SK-N-MC (cell line): ENCODE measurements at regions not wholly inside any gene's neighbourhood (a gene's known extent, or its start where the extent isn't known, plus 50 kb on each side); places are given as distances from the start of the nearest gene placed in this dataset.

Experiments
- EZH2 ChIP-seq: fragments of 200-600 bp; sonication (generic); IDR thresholded peaks from one replicate; pipeline ENCODE4 v1.6.1; 2017; ENCODE audit warnings: antibody characterized with exemption
- POLR2AphosphoS5 ChIP-seq: IDR thresholded peaks from 2 replicates; pipeline ENCODE4 v1.6.1; 2012; ENCODE audit warnings: mild to moderate bottlenecking, low read depth, low read length, borderline replicate concordance

- no peak for TF ChIP-seq POLR2AphosphoS5
- no peak for TF ChIP-seq EZH2
Observed at GRCh38 chr10:9016930-9017329, 962.4 kb downstream of the GATA3 start.
